Caco-2 (cell line): ENCODE measurements at regions not wholly inside any gene's neighbourhood (a gene's known extent, or its start where the extent isn't known, plus 50 kb on each side); places are given as distances from the start of the nearest gene placed in this dataset.

ENCODE experiments used
- BruUV-seq: library from RNA; stranded (reverse); fragments of 400-500 nt; replicated peaks from 2 replicates; lab custom pipeline; 2021; lab: Mats Ljungman, UMichigan
- CTCF ChIA-PET: fragments of 300-600 bp; sonication (Branson Sonifier 250); formaldehyde crosslinking; loops from one replicate; lab custom pipeline; 2022; ENCODE audit warnings: antibody characterized with exemption; lab: Charles Lee
- POLR2A ChIA-PET: fragments of 300-600 bp; sonication (Branson Sonifier 250); formaldehyde crosslinking; loops from one replicate; lab custom pipeline; 2022; ENCODE audit warnings: antibody characterized with exemption; lab: Charles Lee
- DNase-seq, 2 experiments: peaks; one replicate each; pipeline versions ENCODE4 v3.0.0 to v3.0.0-alpha.2; 2020 to 2022
- H3K27me3 ChIP-seq: replicated peaks from 2 replicates; pipeline ENCODE4 v1.6.0; 2011; ENCODE audit warnings: low read length; ENCODE audit not compliant: control insufficient read depth, insufficient read depth
- H3K36me3 ChIP-seq: 2 replicates; pipeline ENCODE4 v1.5.1; 2011; ENCODE audit warnings: low read length; ENCODE audit not compliant: control insufficient read depth, insufficient read depth
- H3K4me1 ChIP-seq: fragments of 250-450 bp; sonication (Bioruptor Pico); 2 replicates; pipeline ENCODE4 v1.5.1; 2020; ENCODE audit warnings: mild to moderate bottlenecking
- H3K4me3 ChIP-seq: 2 replicates; pipeline ENCODE4 v1.5.1; 2011; ENCODE audit warnings: low read depth, mild to moderate bottlenecking, control low read depth, low read length
- H3K9me3 ChIP-seq: fragments of 250-450 bp; sonication (Bioruptor Pico); 2 replicates; pipeline ENCODE4 v1.5.1; 2020; ENCODE audit warnings: mild to moderate bottlenecking, moderate library complexity
- H3K27ac Mint-ChIP-seq: one replicate; pipeline ENCODE4 v1.8.0; 2022; ENCODE audit warnings: mixed read lengths; ENCODE audit not compliant: unreplicated experiment
- H3K27me3 Mint-ChIP-seq: one replicate; pipeline ENCODE4 v1.8.0; 2022; ENCODE audit warnings: mixed read lengths; ENCODE audit not compliant: insufficient read depth, unreplicated experiment
- H3K36me3 Mint-ChIP-seq: one replicate; pipeline ENCODE4 v1.8.0; 2022; ENCODE audit warnings: mild to moderate bottlenecking, mixed read lengths; ENCODE audit not compliant: insufficient read depth, unreplicated experiment
- H3K4me1 Mint-ChIP-seq: one replicate; pipeline ENCODE4 v1.8.0; 2022; ENCODE audit warnings: low read depth, mixed read lengths; ENCODE audit not compliant: unreplicated experiment
- H3K4me3 Mint-ChIP-seq: one replicate; pipeline ENCODE4 v1.8.0; 2022; ENCODE audit warnings: mild to moderate bottlenecking, moderate library complexity, mixed read lengths; ENCODE audit not compliant: unreplicated experiment
- H3K9me3 Mint-ChIP-seq: one replicate; pipeline ENCODE4 v1.8.0; 2022; ENCODE audit warnings: mixed read lengths; ENCODE audit not compliant: unreplicated experiment
- CTCF ChIP-seq, 2 experiments: fragments of 200-600 bp in 1 of 2; IDR thresholded peaks; 1 replicate in 1 of 2; 2 replicates in 1 of 2; pipeline versions ENCODE4 v1.5.1 to v1.8.0; 2011 to 2022; ENCODE audit warnings: antibody characterized with exemption in 1 of 2, control low read depth in 1 of 2, inconsistent platforms in 1 of 2, low read depth in 1 of 2, low read length in 1 of 2, mild to moderate bottlenecking in 1 of 2, moderate library complexity in 1 of 2; ENCODE audit not compliant: insufficient read depth in 1 of 2, severe bottlenecking in 1 of 2, unreplicated experiment in 1 of 2
- intact Hi-C: fragments of 100-400 bp; cut with micrococcal nuclease; formaldehyde crosslinking; loops from one replicate; pipeline ENCODE4 v1.10.0; 2022; ENCODE audit not compliant: unreplicated experiment

DNA sequence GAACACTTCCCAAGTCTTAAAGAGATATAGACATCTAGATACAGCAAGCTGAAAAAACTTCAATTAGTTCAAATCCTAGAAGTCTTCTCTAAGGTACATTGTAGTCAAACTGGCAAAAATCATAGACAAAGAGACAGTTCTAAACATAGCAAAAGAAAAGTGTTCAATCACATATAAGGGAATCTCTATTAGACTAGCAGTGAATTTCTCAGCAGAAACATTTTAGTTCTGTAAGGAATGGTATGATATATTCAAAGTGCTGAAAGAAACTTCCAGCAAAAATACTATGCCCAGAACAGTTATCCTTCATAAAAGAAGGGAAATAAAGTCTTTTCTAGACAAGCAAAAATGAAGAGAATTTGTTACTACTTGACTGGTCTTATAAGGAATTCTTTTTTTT lies 186.3 kb upstream of the SYNCRIP start:
- POLR2A ChIA-PET: no interaction called here
- H3K9me3 Mint-ChIP-seq: peaks cover 13% of the 10 kb centered on the region

GRCh38 chr6:85826997-85827396 lies 184.3 kb upstream of the SYNCRIP start:
- Mint-ChIP-seq H3K27ac (no peak overlapping the region), H3K4me1 (no peaks in the 10 kb centered on the region)

More for the DNA sequence above, 186.3 kb upstream of the SYNCRIP start:
- Histone ChIP-seq H3K36me3 (no peaks in the 10 kb centered on the region), H3K9me3 (no peaks in the 10 kb centered on the region), H3K4me3 (no peak overlapping the region), H3K27me3 (no peaks in the 10 kb centered on the region), H3K4me1 (no peaks in the 10 kb centered on the region)
- intact Hi-C loops: no loop called here
- CTCF ChIA-PET: no interaction called here
- Mint-ChIP-seq H3K36me3 (no peaks in the 10 kb centered on the region), H3K27me3 (peaks cover 4% of the 10 kb centered on the region), H3K4me3 (no peak overlapping the region), H3K27ac (no peak overlapping the region), H3K4me1 (no peaks in the 10 kb centered on the region)
- no peak for TF ChIP-seq CTCF (IDR thresholded peaks at IDR 0.05; ENCODE audit: insufficient read depth in 1 of 2, low read depth in 1 of 2, low read length in 1 of 2, severe bottlenecking in 1 of 2, unreplicated experiment in 1 of 2)
- DNase-seq: no peak
- no TSS peak for BruUV-seq

GRCh38 chr6:85824329-85824728 lies 181.6 kb upstream of the SYNCRIP start:
- Histone ChIP-seq H3K27me3 (no peaks in the 10 kb centered on the region), H3K9me3 (no peaks in the 10 kb centered on the region), H3K4me1 (no peaks in the 10 kb centered on the region), H3K36me3 (no peaks in the 10 kb centered on the region), H3K4me3 (no peak overlapping the region)
- H3K9me3 Mint-ChIP-seq: peaks cover 29% of the 10 kb centered on the region
- no peak for DNase-seq
- no peaks in the 10 kb centered on the region for H3K4me1 Mint-ChIP-seq
- intact Hi-C loops: no loop called here
- ChIA-PET CTCF (no interaction called here), POLR2A (no interaction called here)
- no peaks in the 10 kb centered on the region for H3K36me3 Mint-ChIP-seq
- no peaks in the 10 kb centered on the region for H3K27me3 Mint-ChIP-seq
- BruUV-seq: no TSS peak
- H3K4me3 Mint-ChIP-seq: no peak overlapping the region
- no peak overlapping the region for H3K27ac Mint-ChIP-seq
- no peak for TF ChIP-seq CTCF (IDR thresholded peaks at IDR 0.05; ENCODE audit: insufficient read depth in 1 of 2, low read depth in 1 of 2, low read length in 1 of 2, severe bottlenecking in 1 of 2, unreplicated experiment in 1 of 2)

More at GRCh38 chr6:85826997-85827396, 184.3 kb upstream of the SYNCRIP start:
- H3K27me3 Mint-ChIP-seq: no peaks in the 10 kb centered on the region
- no peak for TF ChIP-seq CTCF (IDR thresholded peaks at IDR 0.05; ENCODE audit: insufficient read depth in 1 of 2, low read depth in 1 of 2, low read length in 1 of 2, severe bottlenecking in 1 of 2, unreplicated experiment in 1 of 2)
- no peak overlapping the region for H3K4me3 ChIP-seq
- H3K36me3 ChIP-seq: no peaks in the 10 kb centered on the region
- no peaks in the 10 kb centered on the region for H3K27me3 ChIP-seq
- ChIA-PET CTCF (no interaction called here), POLR2A (no interaction called here)
- no peak for DNase-seq
- no peak overlapping the region for H3K4me3 Mint-ChIP-seq
- no peaks in the 10 kb centered on the region for H3K4me1 ChIP-seq
- BruUV-seq: no TSS peak
- no peaks in the 10 kb centered on the region for H3K36me3 Mint-ChIP-seq
- no peaks in the 10 kb centered on the region for H3K9me3 ChIP-seq
- H3K9me3 Mint-ChIP-seq: peaks cover 29% of the 10 kb centered on the region
- intact Hi-C loops: no loop called here
